BJ (cell line): ENCODE measurements at regions not wholly inside any gene's neighbourhood (a gene's known extent, or its start where the extent isn't known, plus 50 kb on each side); places are given as distances from the start of the nearest gene placed in this dataset.
A peak's percentile ranks its signal among the peaks of the same experiment; 100 is the strongest.

ENCODE experiments used
- CTCF ChIA-PET: fragments of 350-600 bp; formaldehyde crosslinking; extraction: SDS; loops from one replicate; lab custom pipeline; 2021; ENCODE audit warnings: antibody characterized with exemption, inconsistent platforms; lab: Yijun Ruan, JAX
- POLR2A ChIA-PET: fragments of 300-600 bp; sonication (Branson Sonifier 250); formaldehyde crosslinking; extraction: SDS; loops from one replicate; lab custom pipeline; 2021; ENCODE audit warnings: antibody characterized with exemption; lab: Charles Lee
- DNase-seq: peaks from one replicate; pipeline ENCODE4 v3.0.0-alpha.2; 2011; ENCODE audit warnings: low read depth
- H3K27me3 ChIP-seq: 2 replicates; pipeline ENCODE4 v1.6.0; 2011; ENCODE audit warnings: low read length; ENCODE audit not compliant: control insufficient read depth, insufficient read depth
- H3K36me3 ChIP-seq: 2 replicates; pipeline ENCODE4 v1.5.1; 2011; ENCODE audit warnings: low read length; ENCODE audit not compliant: control insufficient read depth, insufficient read depth
- H3K4me3 ChIP-seq: 2 replicates; pipeline ENCODE4 v1.5.1; 2011; ENCODE audit warnings: low read depth, mild to moderate bottlenecking, control low read depth, low read length
- CTCF ChIP-seq: IDR thresholded peaks from 2 replicates; pipeline ENCODE4 v1.5.1; 2011; ENCODE audit warnings: low read depth, mild to moderate bottlenecking, control low read depth, inconsistent platforms, low read length, moderate library complexity; ENCODE audit not compliant: insufficient read depth

GRCh38 chr2:172232708-172233396 lies 130.2 kb upstream of the DLX2 start:
- Histone ChIP-seq H3K27me3 (no peaks in the 10 kb centered on the region), H3K36me3 (no peaks in the 10 kb centered on the region), H3K4me3 (no peak overlapping the region)
- TF ChIP-seq CTCF = no peak
- ChIA-PET POLR2A (no interaction called here), CTCF (interaction anchor here (0.9 to 4.0 kb wide), 6 partner anchors 16 to 233 kb away, joined by 3 to 17 read pairs (median 4); no protein-coding TSS in a partner anchor)
- DNase-seq = no peak

- H3K27me3 ChIP-seq = no peaks in the 10 kb centered on the region
- ChIA-PET CTCF (interaction anchor here (0.6 to 1.8 kb wide), 6 partner anchors 15 to 241 kb away, joined by 3 to 6 read pairs (median 4); no protein-coding TSS in a partner anchor), POLR2A (no interaction called here)
- no peak for DNase-seq
- H3K36me3 ChIP-seq = no peaks in the 10 kb centered on the region
- no peak for TF ChIP-seq CTCF
- no peak overlapping the region for H3K4me3 ChIP-seq
Observed at GRCh38 chr2:172233987-172234715, 131.5 kb upstream of the DLX2 start.

- DNase-seq = no peak
- no peaks in the 10 kb centered on the region for H3K27me3 ChIP-seq
- TF ChIP-seq CTCF = 0 out of 2 replicates have a peak, but pooled peaks have one; percentile 10
- CTCF ChIA-PET = interaction anchor here (0.6 to 1.8 kb wide), 4 partner anchors 14 to 240 kb away, joined by 3 to 6 read pairs (median 5); no protein-coding TSS in a partner anchor
- peak overlapping the region; percentile 38 for H3K4me3 ChIP-seq
- no peaks in the 10 kb centered on the region for H3K36me3 ChIP-seq
- POLR2A ChIA-PET = no interaction called here
Observed at GRCh38 chr2:172234716-172235691, 132.3 kb upstream of the DLX2 start.

- DNase-seq = no peak
- no peak for TF ChIP-seq CTCF
- Histone ChIP-seq H3K4me3 (no peak overlapping the region), H3K36me3 (no peaks in the 10 kb centered on the region), H3K27me3 (no peaks in the 10 kb centered on the region)
- ChIA-PET POLR2A (no interaction called here), CTCF (interaction anchor here (1.1 to 1.7 kb wide), 2 partner anchors 9 kb away, joined by 3 to 6 read pairs; no protein-coding TSS in a partner anchor)
Observed at GRCh38 chr2:172239944-172240590, 137.4 kb upstream of the DLX2 start.
